ENCODE measurements at regions not wholly inside any gene's neighbourhood (a gene's known extent, or its start where the extent isn't known, plus 50 kb on each side); places are given as distances from the start of the nearest gene placed in this dataset.

DNA sequence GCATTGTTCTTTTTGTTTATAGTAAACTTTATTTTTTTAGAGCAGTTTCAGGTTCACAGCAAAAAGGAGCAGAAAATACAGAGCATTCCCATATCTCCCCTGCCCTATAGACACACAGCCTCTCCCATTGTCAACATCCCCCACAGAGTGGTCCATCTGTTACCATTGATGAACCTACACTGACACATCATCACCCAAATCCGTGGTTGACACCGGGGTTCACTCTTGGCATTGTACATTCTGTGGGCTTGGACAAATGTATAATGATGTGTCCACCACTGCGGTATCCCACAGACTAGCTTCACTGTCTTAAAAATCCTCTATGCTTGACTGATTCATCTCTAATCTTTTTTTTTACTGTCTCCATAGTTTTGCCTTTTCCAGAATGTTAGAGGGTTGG, 120.7 kb upstream of the SPATA31C2 start:
- no peak for TF ChIP-seq POLR2AphosphoS5 (IDR thresholded peaks at IDR 0.05)
- no peak for TF ChIP-seq POLR2A (IDR thresholded peaks at IDR 0.05)
- TF ChIP-seq, protein P1, sequence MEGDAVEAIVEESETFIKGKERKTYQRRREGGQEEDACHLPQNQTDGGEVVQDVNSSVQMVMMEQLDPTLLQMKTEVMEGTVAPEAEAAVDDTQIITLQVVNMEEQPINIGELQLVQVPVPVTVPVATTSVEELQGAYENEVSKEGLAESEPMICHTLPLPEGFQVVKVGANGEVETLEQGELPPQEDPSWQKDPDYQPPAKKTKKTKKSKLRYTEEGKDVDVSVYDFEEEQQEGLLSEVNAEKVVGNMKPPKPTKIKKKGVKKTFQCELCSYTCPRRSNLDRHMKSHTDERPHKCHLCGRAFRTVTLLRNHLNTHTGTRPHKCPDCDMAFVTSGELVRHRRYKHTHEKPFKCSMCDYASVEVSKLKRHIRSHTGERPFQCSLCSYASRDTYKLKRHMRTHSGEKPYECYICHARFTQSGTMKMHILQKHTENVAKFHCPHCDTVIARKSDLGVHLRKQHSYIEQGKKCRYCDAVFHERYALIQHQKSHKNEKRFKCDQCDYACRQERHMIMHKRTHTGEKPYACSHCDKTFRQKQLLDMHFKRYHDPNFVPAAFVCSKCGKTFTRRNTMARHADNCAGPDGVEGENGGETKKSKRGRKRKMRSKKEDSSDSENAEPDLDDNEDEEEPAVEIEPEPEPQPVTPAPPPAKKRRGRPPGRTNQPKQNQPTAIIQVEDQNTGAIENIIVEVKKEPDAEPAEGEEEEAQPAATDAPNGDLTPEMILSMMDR (IDR thresholded peaks at IDR 0.05) = no peak
- no peak for TF ChIP-seq EP300 (IDR thresholded peaks at IDR 0.05)

Data from suprapubic skin (tissue), 4 donors.